ENCODE measurements at regions not wholly inside any gene's neighbourhood (a gene's known extent, or its start where the extent isn't known, plus 50 kb on each side); places are given as distances from the start of the nearest gene placed in this dataset.

- H3K9me3 Mint-ChIP-seq: no peaks in the 10 kb centered on the region
- ChIA-PET CTCF (interaction anchor here (1.4 kb wide), 1 partner anchor 173 kb away, joined by 3 read pairs; no protein-coding TSS in a partner anchor), POLR2A (interaction anchor here (1.0 to 1.7 kb wide), 2 partner anchors 10 to 173 kb away, joined by 3 to 10 read pairs; no protein-coding TSS in a partner anchor)
- peaks cover 34% of the 10 kb centered on the region for H3K4me1 Mint-ChIP-seq (ENCODE audit: low read depth)
- intact Hi-C loops (cut with micrococcal nuclease): loop anchor here (5.0 kb wide), 1 partner anchor 76 kb away; no protein-coding TSS in a partner anchor
- DNase-seq: no peak
- H3K27ac Mint-ChIP-seq: no peak overlapping the region
- no peaks in the 10 kb centered on the region for H3K27me3 Mint-ChIP-seq
- H3K36me3 Mint-ChIP-seq (ENCODE audit: low read depth): no peaks in the 10 kb centered on the region
- no peak for ATAC-seq
- no peak for TF ChIP-seq CTCF (IDR thresholded peaks at IDR 0.05)
- H3K4me3 Mint-ChIP-seq: no peak overlapping the region
Measured at GRCh38 chr2:43055985-43056384, 170.4 kb downstream of the ZFP36L2 start.

- intact Hi-C loops (cut with micrococcal nuclease): loop anchor here (5.0 kb wide), 1 partner anchor 77 kb away; no protein-coding TSS in a partner anchor
- ATAC-seq: no peak
- Mint-ChIP-seq H3K36me3 (ENCODE audit: low read depth) (no peaks in the 10 kb centered on the region), H3K4me1 (ENCODE audit: low read depth) (peaks cover 34% of the 10 kb centered on the region), H3K27me3 (no peaks in the 10 kb centered on the region), H3K27ac (no peak overlapping the region), H3K4me3 (no peak overlapping the region), H3K9me3 (no peaks in the 10 kb centered on the region)
- ChIA-PET POLR2A (interaction anchor here (1.0 to 1.7 kb wide), 2 partner anchors 9 to 174 kb away, joined by 3 to 10 read pairs; no protein-coding TSS in a partner anchor), CTCF (interaction anchor here (1.4 kb wide), 1 partner anchor 174 kb away, joined by 3 read pairs; no protein-coding TSS in a partner anchor)
- DNase-seq: no peak
- no peak for TF ChIP-seq CTCF (IDR thresholded peaks at IDR 0.05)
Measured at GRCh38 chr2:43055086-43055912, 171.1 kb downstream of the ZFP36L2 start.

- ChIA-PET CTCF (no interaction called here), POLR2A (no interaction called here)
- peaks cover 28% of the 10 kb centered on the region for H3K4me1 Mint-ChIP-seq (ENCODE audit: low read depth)
- no peak for ATAC-seq
- no peaks in the 10 kb centered on the region for H3K36me3 Mint-ChIP-seq (ENCODE audit: low read depth)
- no peaks in the 10 kb centered on the region for H3K9me3 Mint-ChIP-seq
- H3K27me3 Mint-ChIP-seq: no peaks in the 10 kb centered on the region
- no peak for DNase-seq
- H3K27ac Mint-ChIP-seq: no peak overlapping the region
- no peak overlapping the region for H3K4me3 Mint-ChIP-seq
- TF ChIP-seq CTCF (IDR thresholded peaks at IDR 0.05): no peak
- intact Hi-C loops (cut with micrococcal nuclease): no loop called here
Measured at GRCh38 chr2:43054367-43054766, 172.0 kb downstream of the ZFP36L2 start.

- H3K4me3 Mint-ChIP-seq: no peak overlapping the region
- no peak for DNase-seq
- intact Hi-C loops (cut with micrococcal nuclease): no loop called here
- H3K4me1 Mint-ChIP-seq (ENCODE audit: low read depth): peaks cover 17% of the 10 kb centered on the region
- no peak overlapping the region for H3K27ac Mint-ChIP-seq
- no peak for ATAC-seq
- no peak for TF ChIP-seq CTCF (IDR thresholded peaks at IDR 0.05)
- H3K9me3 Mint-ChIP-seq: no peaks in the 10 kb centered on the region
- H3K27me3 Mint-ChIP-seq: no peaks in the 10 kb centered on the region
- H3K36me3 Mint-ChIP-seq (ENCODE audit: low read depth): no peaks in the 10 kb centered on the region
- CTCF ChIA-PET: interaction anchor here (1.0 to 1.7 kb wide), 3 partner anchors 29 to 176 kb away, joined by 3 to 4 read pairs (median 3); no protein-coding TSS in a partner anchor
- POLR2A ChIA-PET: no interaction called here
Measured at GRCh38 chr2:43052944-43053306, 173.5 kb downstream of the ZFP36L2 start.

Data from activated CD8-positive, alpha-beta T cell treated with anti-CD3 and anti-CD28 coated beads for 36 hours (primary cell).